CD14-positive monocyte (primary cell): ENCODE measurements at regions not wholly inside any gene's neighbourhood (a gene's known extent, or its start where the extent isn't known, plus 50 kb on each side); places are given as distances from the start of the nearest gene placed in this dataset.

ENCODE experiments used
- DNase-seq, 3 donors: peaks; one replicate each; pipeline ENCODE4 v3.0.0-alpha.2; 2011 to 2022
- H2AFZ ChIP-seq: 2 replicates; pipeline ENCODE4 v1.6.0; 2012; ENCODE audit warnings: mild to moderate bottlenecking, low read depth, low read length, inconsistent platforms; ENCODE audit not compliant: insufficient read depth, poor library complexity, severe bottlenecking
- H3K27ac ChIP-seq, 2 donors: 1 replicate in 1 of 2; 2 replicates in 1 of 2; pipeline ENCODE4 v1.5.1; 2012 to 2013; ENCODE audit warnings: low read length in 2 of 2, control low read depth in 1 of 2, inconsistent platforms in 1 of 2, low read depth in 1 of 2, mild to moderate bottlenecking in 1 of 2
- H3K27me3 ChIP-seq, 2 donors: one replicate each; pipeline versions ENCODE4 v1.6.0 to v1.6.1; 2011 to 2013; ENCODE audit warnings: low read length in 2 of 2; ENCODE audit not compliant: control insufficient read depth in 2 of 2, insufficient read depth in 2 of 2
- H3K36me3 ChIP-seq, 2 donors: replicated peaks in 1 of 2; 1 replicate in 1 of 2; 2 replicates in 1 of 2; pipeline versions ENCODE4 v1.5.1 to v1.6.1; 2012 to 2013; ENCODE audit warnings: low read length in 2 of 2, control low read depth in 1 of 2, inconsistent platforms in 1 of 2, mild to moderate bottlenecking in 1 of 2; ENCODE audit not compliant: insufficient read depth in 2 of 2, control insufficient read depth in 1 of 2
- H3K4me1 ChIP-seq, 2 donors: 1 replicate in 1 of 2; 2 replicates in 1 of 2; pipeline versions ENCODE4 v1.5.1 to v1.6.1; 2012 to 2013; ENCODE audit warnings: low read length in 2 of 2, control low read depth in 1 of 2, inconsistent platforms in 1 of 2, mild to moderate bottlenecking in 1 of 2, moderate library complexity in 1 of 2; ENCODE audit not compliant: insufficient read depth in 2 of 2, control insufficient read depth in 1 of 2
- H3K4me2 ChIP-seq: replicated peaks from 2 replicates; pipeline ENCODE3; 2012; ENCODE audit warnings: low read length, moderate library complexity, mild to moderate bottlenecking; ENCODE audit not compliant: poor library complexity, severe bottlenecking; ENCODE audit errors: extremely low read depth
- H3K4me3 ChIP-seq, 3 experiments: fragments of 200-600 bp in 1 of 3; sonication (generic) in 1 of 3; replicated peaks in 1 of 3; 1 replicate in 2 of 3; 2 replicates in 1 of 3; pipeline ENCODE4 v1.5.1; 2011 to 2013; ENCODE audit warnings: low read length in 3 of 3, mild to moderate bottlenecking in 3 of 3, control low read depth in 2 of 3, low read depth in 2 of 3, inconsistent platforms in 1 of 3, moderate library complexity in 1 of 3
- H3K79me2 ChIP-seq: 2 replicates; pipeline ENCODE4 v1.6.0; 2012; ENCODE audit warnings: mild to moderate bottlenecking, control low read depth, inconsistent platforms, low read length, moderate library complexity; ENCODE audit not compliant: insufficient read depth
- H3K9ac ChIP-seq: 2 replicates; pipeline ENCODE4 v1.6.0; 2017; ENCODE audit warnings: low read length, mild to moderate bottlenecking; ENCODE audit not compliant: insufficient read depth, poor library complexity, severe bottlenecking
- H3K9me3 ChIP-seq, 2 donors: replicated peaks in 1 of 2; 1 replicate in 1 of 2; 2 replicates in 1 of 2; pipeline versions ENCODE4 v1.5.1 to v1.6.1; 2012 to 2013; ENCODE audit warnings: low read length in 2 of 2, control low read depth in 1 of 2; ENCODE audit not compliant: control insufficient read depth in 1 of 2, insufficient read depth in 1 of 2
- H4K20me1 ChIP-seq: 2 replicates; pipeline ENCODE4 v1.6.0; 2012; ENCODE audit warnings: mild to moderate bottlenecking, low read length, control low read depth, moderate library complexity; ENCODE audit not compliant: insufficient read depth
- H3K27ac Mint-ChIP-seq, 7 donors: one replicate each; pipeline ENCODE4 v1.8.0; 2020; ENCODE audit warnings: mild to moderate bottlenecking in 7 of 7, mixed read lengths in 7 of 7, moderate library complexity in 6 of 7, inconsistent platforms in 2 of 7
- H3K27me3 Mint-ChIP-seq, 3 donors: one replicate each; pipeline ENCODE4 v1.8.0; 2021 to 2022; ENCODE audit warnings: low read depth in 3 of 3, mild to moderate bottlenecking in 3 of 3, mixed read lengths in 3 of 3, moderate library complexity in 3 of 3, inconsistent platforms in 1 of 3
- H3K36me3 Mint-ChIP-seq, 2 donors: one replicate each; pipeline ENCODE4 v1.8.0; 2020; ENCODE audit warnings: mixed read lengths in 2 of 2, inconsistent platforms in 1 of 2, mild to moderate bottlenecking in 1 of 2
- H3K4me1 Mint-ChIP-seq: one replicate; pipeline ENCODE4 v1.8.0; 2020; ENCODE audit warnings: mild to moderate bottlenecking, mixed read lengths
- H3K4me3 Mint-ChIP-seq, 2 donors: one replicate each; pipeline ENCODE4 v1.8.0; 2020; ENCODE audit warnings: mild to moderate bottlenecking in 2 of 2, mixed read lengths in 2 of 2, moderate library complexity in 1 of 2
- H3K9me3 Mint-ChIP-seq, 7 donors: one replicate each; pipeline ENCODE4 v1.8.0; 2020 to 2022; ENCODE audit warnings: mixed read lengths in 7 of 7, mild to moderate bottlenecking in 6 of 7, moderate library complexity in 6 of 7, inconsistent platforms in 2 of 7
- WGBS: methylation state at CpG from one replicate; pipeline ENCODE4 v1.1.5; 2013; ENCODE audit warnings: missing lambda C conversion rate; ENCODE audit not compliant: insufficient coverage; 5-methylcytosine and 5-hydroxymethylcytosine counted together
- intact Hi-C, 2 donors: fragments of 100-400 bp; cut with micrococcal nuclease; formaldehyde crosslinking; loops; one replicate each; pipeline versions ENCODE4 v1.15.0 to v1.15.1; 2023
- TF ChIP-seq, protein P1 (sequence below): fragments of 200-600 bp; IDR thresholded peaks from one replicate; pipeline ENCODE4 v1.8.0; 2022; ENCODE audit warnings: antibody characterized with exemption, mild to moderate bottlenecking

GRCh38 chr3:156764751-156765150 is 61.4 kb upstream of the LEKR1 start:
- H3K27me3 Mint-ChIP-seq, result no peaks in the 10 kb centered on the region
- TF ChIP-seq, protein P1, sequence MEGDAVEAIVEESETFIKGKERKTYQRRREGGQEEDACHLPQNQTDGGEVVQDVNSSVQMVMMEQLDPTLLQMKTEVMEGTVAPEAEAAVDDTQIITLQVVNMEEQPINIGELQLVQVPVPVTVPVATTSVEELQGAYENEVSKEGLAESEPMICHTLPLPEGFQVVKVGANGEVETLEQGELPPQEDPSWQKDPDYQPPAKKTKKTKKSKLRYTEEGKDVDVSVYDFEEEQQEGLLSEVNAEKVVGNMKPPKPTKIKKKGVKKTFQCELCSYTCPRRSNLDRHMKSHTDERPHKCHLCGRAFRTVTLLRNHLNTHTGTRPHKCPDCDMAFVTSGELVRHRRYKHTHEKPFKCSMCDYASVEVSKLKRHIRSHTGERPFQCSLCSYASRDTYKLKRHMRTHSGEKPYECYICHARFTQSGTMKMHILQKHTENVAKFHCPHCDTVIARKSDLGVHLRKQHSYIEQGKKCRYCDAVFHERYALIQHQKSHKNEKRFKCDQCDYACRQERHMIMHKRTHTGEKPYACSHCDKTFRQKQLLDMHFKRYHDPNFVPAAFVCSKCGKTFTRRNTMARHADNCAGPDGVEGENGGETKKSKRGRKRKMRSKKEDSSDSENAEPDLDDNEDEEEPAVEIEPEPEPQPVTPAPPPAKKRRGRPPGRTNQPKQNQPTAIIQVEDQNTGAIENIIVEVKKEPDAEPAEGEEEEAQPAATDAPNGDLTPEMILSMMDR, result no peak
- H2AFZ ChIP-seq, result no peak overlapping the region
- no CpG with 5 or more reads among the region's 1 CpG for WGBS
- H4K20me1 ChIP-seq, result no peaks in the 10 kb centered on the region
- peak overlapping the region in 1 of 7 donors; percentile 53 for H3K27ac Mint-ChIP-seq
- no peak overlapping the region for H3K27ac ChIP-seq
- H3K4me3 ChIP-seq, result no peak overlapping the region
- no peaks in the 10 kb centered on the region for H3K9me3 Mint-ChIP-seq
- H3K79me2 ChIP-seq, result no peaks in the 10 kb centered on the region
- peaks cover 3% of the 10 kb centered on the region for H3K4me1 Mint-ChIP-seq
- H3K4me2 ChIP-seq, result no peak overlapping the region
- H3K36me3 ChIP-seq, result no peaks in the 10 kb centered on the region
- no peak overlapping the region for H3K4me3 Mint-ChIP-seq
- H3K9me3 ChIP-seq, result no peaks in the 10 kb centered on the region
- H3K9ac ChIP-seq, result no peak overlapping the region
- intact Hi-C loops, result no loop called here
- DNase-seq, result no peak
- H3K4me1 ChIP-seq, result no peaks in the 10 kb centered on the region
- H3K36me3 Mint-ChIP-seq, result no peaks in the 10 kb centered on the region
- H3K27me3 ChIP-seq, result no peaks in the 10 kb centered on the region

DNA sequence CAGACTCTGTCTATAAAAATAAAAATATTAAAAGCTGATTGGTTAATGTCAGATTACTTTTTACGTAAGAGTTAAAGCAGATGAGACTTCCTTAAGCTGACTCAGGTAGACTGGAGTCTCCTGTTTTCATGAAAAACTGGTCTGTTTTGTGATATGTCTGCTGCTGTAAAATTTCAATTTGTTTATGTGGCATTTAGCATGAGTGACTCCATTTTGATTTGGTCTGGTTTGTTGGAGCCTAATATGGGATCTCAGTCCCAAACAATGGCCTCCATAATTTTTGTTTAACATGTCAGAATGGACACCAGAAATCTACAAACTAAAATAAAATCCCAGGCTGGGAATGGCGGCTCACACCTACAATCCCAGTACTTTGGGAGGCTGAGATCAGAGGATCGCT is 57.8 kb upstream of the LEKR1 start:
- Histone ChIP-seq H3K4me2 (no peak overlapping the region), H4K20me1 (no peaks in the 10 kb centered on the region), H3K27me3 (no peaks in the 10 kb centered on the region), H3K4me1 (no peaks in the 10 kb centered on the region), H2AFZ (no peak overlapping the region), H3K36me3 (no peaks in the 10 kb centered on the region), H3K9ac (no peak overlapping the region), H3K79me2 (no peaks in the 10 kb centered on the region), H3K9me3 (no peaks in the 10 kb centered on the region), H3K27ac (no peak overlapping the region), H3K4me3 (no peak overlapping the region)
- Mint-ChIP-seq H3K36me3 (no peaks in the 10 kb centered on the region), H3K27ac (no peak overlapping the region), H3K4me1 (no peaks in the 10 kb centered on the region), H3K4me3 (no peak overlapping the region), H3K27me3 (peaks cover 0 to 2% (median 0%) of the 10 kb centered on the region in 3 donors), H3K9me3 (no peaks in the 10 kb centered on the region)
- no CpG with 5 or more reads among the region's 3 CpGs for WGBS
- DNase-seq, result no peak
- TF ChIP-seq, protein P1, result no peak
- intact Hi-C loops, result no loop called here
